AG20443 (cell line): ENCODE measurements at regions not wholly inside any gene's neighbourhood (a gene's known extent, or its start where the extent isn't known, plus 50 kb on each side); places are given as distances from the start of the nearest gene placed in this dataset.

Experiments
- DNase-seq: peaks from one replicate; pipeline ENCODE4 v3.0.0; 2012; ENCODE audit warnings: low spot score, mixed read lengths

GRCh38 chr4:160224049-160224448 is 1121.2 kb downstream of the RAPGEF2 start:
- no peak for DNase-seq

- no peak for DNase-seq
Observed at GRCh38 chr4:160233141-160233540, 1130.3 kb downstream of the RAPGEF2 start.

GRCh38 chr4:160235285-160235684 is 1132.4 kb downstream of the RAPGEF2 start:
- no peak for DNase-seq

GRCh38 chr4:160235771-160236170 is 1132.9 kb downstream of the RAPGEF2 start:
- DNase-seq = no peak

GRCh38 chr4:160238790-160239189 is 1135.9 kb downstream of the RAPGEF2 start:
- no peak for DNase-seq

GRCh38 chr4:160247091-160247656 is 1144.3 kb downstream of the RAPGEF2 start:
- no peak for DNase-seq

- DNase-seq = no peak
Observed at GRCh38 chr4:160251522-160252170, 1148.8 kb downstream of the RAPGEF2 start.

GRCh38 chr4:160257318-160257717 is 1154.4 kb downstream of the RAPGEF2 start:
- no peak for DNase-seq

- DNase-seq = no peak
Observed at GRCh38 chr4:160265014-160265413, 1162.1 kb downstream of the RAPGEF2 start.

GRCh38 chr4:160265836-160266235 is 1163.0 kb downstream of the RAPGEF2 start:
- DNase-seq = no peak

GRCh38 chr4:160276785-160277325 is 1174.0 kb downstream of the RAPGEF2 start:
- no peak for DNase-seq

- DNase-seq = no peak
Observed at GRCh38 chr4:160283081-160283480, 1180.2 kb downstream of the RAPGEF2 start.

- no peak for DNase-seq
Observed at GRCh38 chr4:160284516-160284915, 1181.6 kb downstream of the RAPGEF2 start.

- DNase-seq = no peak
Observed at GRCh38 chr4:160286051-160286450, 1183.2 kb downstream of the RAPGEF2 start.

- no peak for DNase-seq
Observed at GRCh38 chr4:160296476-160296875, 1193.6 kb downstream of the RAPGEF2 start.

- no peak for DNase-seq
Observed at GRCh38 chr4:160299177-160299576, 1196.3 kb downstream of the RAPGEF2 start.

- DNase-seq = no peak
Observed at GRCh38 chr4:160299608-160300007, 1196.7 kb downstream of the RAPGEF2 start.

- DNase-seq = no peak
Observed at GRCh38 chr4:160316036-160316435, 1213.2 kb downstream of the RAPGEF2 start.

GRCh38 chr4:160318567-160319220 is 1215.8 kb downstream of the RAPGEF2 start:
- DNase-seq = no peak

- DNase-seq = no peak
Observed at GRCh38 chr4:160319221-160319867, 1216.5 kb downstream of the RAPGEF2 start.

GRCh38 chr4:160319868-160320260 is 1217.0 kb downstream of the RAPGEF2 start:
- DNase-seq = no peak

GRCh38 chr4:160326110-160326509 is 1223.2 kb downstream of the RAPGEF2 start:
- no peak for DNase-seq

- DNase-seq = no peak
Observed at GRCh38 chr4:160347197-160347596, 1244.3 kb downstream of the RAPGEF2 start.
